ENCODE measurements at regions not wholly inside any gene's neighbourhood (a gene's known extent, or its start where the extent isn't known, plus 50 kb on each side); places are given as distances from the start of the nearest gene placed in this dataset.
"Not testable (repeated sequence)": the region's sequence is repeated elsewhere in the genome, so short reads cannot be mapped to it uniquely, and the experiment has no call there.

- not testable (repeated sequence) for DNase-seq (ENCODE audit: low read depth, low spot score)
Observed at GRCh38 chr1:149229813-149230212, 126.5 kb upstream of the NBPF9 start.

GRCh38 chr1:149234926-149235914 is 131.9 kb upstream of the NBPF9 start:
- not testable (repeated sequence) for DNase-seq (ENCODE audit: low read depth, low spot score)

DNA sequence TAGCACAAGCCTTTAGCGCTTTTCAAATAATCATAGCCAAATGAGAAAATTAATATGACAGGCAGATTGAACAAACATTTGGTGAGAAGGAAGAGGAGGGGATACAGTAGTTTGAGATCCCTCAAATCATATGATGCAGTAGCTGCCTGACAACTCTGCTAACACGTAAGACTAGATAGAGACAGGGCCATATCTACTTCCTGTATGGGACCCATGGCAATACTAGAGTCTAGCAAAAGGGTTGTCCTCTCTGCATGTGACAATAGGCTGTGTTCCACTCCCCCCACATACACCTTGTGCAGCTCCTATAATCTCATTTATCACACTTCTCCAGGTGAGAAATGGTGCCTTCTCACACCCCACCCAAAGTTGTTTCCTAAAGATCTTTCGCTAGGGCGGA is 134.2 kb upstream of the NBPF9 start:
- DNase-seq (ENCODE audit: low read depth, low spot score) = not testable (repeated sequence)

- not testable (repeated sequence) for DNase-seq (ENCODE audit: low read depth, low spot score)
Observed at GRCh38 chr1:149239897-149240508, 136.7 kb upstream of the NBPF9 start.

GRCh38 chr1:149240530-149240929 is 137.2 kb upstream of the NBPF9 start:
- DNase-seq (ENCODE audit: low read depth, low spot score) = not testable (repeated sequence)

GRCh38 chr1:149241272-149241671 is 137.9 kb upstream of the NBPF9 start:
- DNase-seq (ENCODE audit: low read depth, low spot score) = not testable (repeated sequence)

- DNase-seq (ENCODE audit: low read depth, low spot score) = not testable (repeated sequence)
Observed at GRCh38 chr1:149243572-149243971, 140.2 kb upstream of the NBPF9 start.

DNA sequence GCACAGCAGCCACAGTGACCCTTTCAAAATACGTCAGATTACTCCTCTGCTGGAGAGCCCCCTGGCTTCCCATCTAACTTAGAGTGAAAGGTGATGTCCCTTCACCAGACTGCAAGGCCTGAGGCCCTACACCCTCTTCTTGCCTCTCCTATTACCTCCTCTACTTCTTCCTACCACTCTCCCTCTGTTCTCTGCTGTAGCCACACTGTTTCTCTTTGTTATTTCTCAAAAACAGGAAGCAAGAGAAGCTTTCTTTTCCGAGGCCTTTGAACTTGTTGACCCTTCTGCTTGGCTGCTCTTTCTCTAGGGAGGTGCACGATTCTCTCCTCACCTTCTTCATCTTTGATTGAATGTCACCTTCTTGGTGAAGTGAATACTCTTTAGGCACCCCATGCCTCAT is 141.3 kb upstream of the NBPF9 start:
- DNase-seq (ENCODE audit: low read depth, low spot score) = not testable (repeated sequence)

- DNase-seq (ENCODE audit: low read depth, low spot score) = not testable (repeated sequence)
Observed at GRCh38 chr1:149246212-149246611, 142.9 kb upstream of the NBPF9 start.

- not testable (repeated sequence) for DNase-seq (ENCODE audit: low read depth, low spot score)
Observed at GRCh38 chr1:149248610-149249009, 145.3 kb upstream of the NBPF9 start.

DNA sequence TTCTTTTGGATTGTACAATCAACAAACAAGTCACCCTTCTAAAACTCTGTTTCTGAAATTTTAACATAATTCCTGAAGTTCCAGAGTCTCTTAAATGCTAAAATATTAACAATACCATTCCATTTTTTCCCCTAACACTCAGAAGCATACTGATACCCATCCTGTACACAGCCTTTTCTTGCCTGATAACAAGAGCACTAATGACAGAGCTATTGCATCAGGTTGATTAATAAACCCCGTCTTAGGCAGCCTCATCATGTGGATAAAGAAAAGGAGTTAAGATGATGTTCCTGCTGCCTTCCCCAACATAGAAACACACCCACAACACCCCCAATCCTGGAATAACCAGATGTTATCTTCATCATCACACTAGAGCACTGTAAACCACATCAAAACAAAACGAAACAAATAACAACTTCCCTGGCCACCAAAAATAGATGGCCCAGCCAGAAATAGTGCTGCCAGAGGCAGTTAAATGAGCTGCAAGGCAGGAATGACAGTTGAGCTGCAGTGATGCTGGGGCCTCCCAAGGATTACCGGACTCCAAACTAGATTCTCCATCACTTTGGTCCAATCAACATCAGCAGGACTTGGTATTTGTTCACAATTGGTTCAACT is 146.6 kb upstream of the NBPF9 start:
- DNase-seq (ENCODE audit: low read depth, low spot score) = not testable (repeated sequence)

GRCh38 chr1:149254894-149255847 is 151.8 kb upstream of the NBPF9 start:
- not testable (repeated sequence) for DNase-seq (ENCODE audit: low read depth, low spot score)

DNA sequence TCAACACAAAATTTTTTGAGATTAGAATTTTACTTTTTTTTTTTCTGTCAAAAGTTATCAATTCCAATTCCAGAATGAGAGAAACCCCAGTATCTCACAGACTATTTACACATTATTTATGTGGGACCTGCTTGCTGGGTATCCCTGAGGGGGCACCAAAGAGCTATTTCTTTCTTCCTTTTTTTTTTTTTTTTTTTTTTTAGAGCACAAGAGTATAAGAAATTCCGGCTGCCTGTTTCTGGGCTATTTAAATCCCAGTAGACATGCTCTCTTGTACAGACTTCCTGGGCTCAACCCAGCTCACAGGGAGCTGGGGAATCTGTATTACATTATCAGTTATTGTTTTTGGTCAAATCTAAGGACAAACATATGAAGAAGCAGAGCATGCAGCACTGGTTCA is 156.9 kb upstream of the NBPF9 start:
- DNase-seq (ENCODE audit: low read depth, low spot score) = not testable (repeated sequence)

DNA sequence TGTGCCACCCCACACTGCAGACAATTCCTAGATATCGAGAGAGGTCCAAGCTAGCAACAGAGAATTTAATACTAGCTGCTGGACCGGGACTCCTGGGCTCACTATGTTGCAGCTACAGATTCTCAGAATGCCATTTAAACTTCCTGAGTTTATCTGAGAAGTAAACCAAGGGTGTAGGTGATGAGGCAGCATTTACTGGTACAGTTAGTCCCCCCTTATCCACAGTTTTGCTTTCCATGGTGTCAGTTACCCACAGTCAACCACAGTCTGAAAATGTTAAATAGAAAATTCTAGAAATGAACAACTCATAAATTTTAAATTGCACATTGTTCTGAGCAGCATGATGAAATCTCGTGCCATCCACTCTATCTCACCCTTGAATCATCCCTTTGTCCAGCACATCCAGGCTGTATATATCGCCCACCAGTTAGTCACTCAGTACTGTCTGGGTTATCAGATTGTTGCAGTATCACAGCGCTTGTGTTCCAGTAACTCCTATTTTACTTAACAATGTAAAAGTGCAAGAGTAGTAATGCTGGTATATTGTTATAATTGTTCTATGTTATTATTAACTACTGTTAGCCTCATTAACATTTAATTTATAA is 157.5 kb upstream of the NBPF9 start:
- DNase-seq (ENCODE audit: low read depth, low spot score) = not testable (repeated sequence)

DNA sequence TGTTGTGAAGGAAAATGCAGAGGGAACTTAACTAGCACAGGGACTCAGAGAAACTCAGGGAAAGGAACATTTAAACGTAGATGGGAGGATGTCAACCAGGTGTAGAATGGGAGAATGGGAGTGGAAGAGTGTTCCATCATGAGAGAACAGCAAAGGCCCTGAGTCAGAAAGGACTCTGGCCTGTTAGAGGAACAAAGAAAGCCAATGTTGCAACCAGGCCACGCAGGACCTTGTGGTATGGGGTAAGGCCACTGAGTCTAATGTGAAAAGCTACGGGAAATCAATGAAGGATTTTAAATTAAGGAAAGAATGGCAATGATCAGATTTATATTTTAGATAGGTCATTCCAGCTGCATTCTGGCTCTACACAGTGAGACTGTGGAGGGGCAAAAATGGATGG is 163.9 kb upstream of the NBPF9 start:
- not testable (repeated sequence) for DNase-seq (ENCODE audit: low read depth, low spot score)

DNA sequence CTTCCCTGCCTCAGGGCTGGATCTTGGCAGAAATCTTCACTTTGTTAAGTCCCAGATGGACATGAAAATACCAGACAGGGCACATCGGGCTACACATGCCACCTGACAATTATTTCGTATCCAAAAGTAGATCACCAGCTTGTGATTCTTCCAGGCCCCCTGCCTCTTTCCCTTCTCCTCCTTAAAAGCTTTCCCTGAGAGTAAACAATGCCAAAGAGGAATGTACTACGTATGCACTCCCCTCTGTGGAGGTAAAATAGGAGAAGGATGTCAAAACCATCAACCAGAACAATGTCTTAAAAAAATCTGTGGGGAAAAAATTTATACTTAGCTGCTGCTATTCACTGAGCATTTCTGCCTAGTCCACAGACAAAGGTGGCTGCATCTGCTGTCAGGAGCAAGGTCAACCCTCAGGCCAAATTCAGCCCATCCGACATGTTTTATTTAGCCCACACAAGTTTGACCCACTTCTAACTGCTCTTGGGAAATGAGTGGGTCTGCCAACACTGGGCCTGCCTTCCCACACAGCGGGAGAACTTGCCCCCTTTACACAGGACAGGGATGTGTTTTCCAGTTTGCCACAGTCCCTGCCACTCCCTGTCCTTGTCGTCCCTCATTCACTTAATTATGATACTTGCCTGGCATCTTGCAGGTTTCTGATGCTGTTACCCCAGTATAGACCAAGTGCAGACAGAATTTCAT is 165.8 kb upstream of the NBPF9 start:
- DNase-seq (ENCODE audit: low read depth, low spot score) = not testable (repeated sequence)

DNA sequence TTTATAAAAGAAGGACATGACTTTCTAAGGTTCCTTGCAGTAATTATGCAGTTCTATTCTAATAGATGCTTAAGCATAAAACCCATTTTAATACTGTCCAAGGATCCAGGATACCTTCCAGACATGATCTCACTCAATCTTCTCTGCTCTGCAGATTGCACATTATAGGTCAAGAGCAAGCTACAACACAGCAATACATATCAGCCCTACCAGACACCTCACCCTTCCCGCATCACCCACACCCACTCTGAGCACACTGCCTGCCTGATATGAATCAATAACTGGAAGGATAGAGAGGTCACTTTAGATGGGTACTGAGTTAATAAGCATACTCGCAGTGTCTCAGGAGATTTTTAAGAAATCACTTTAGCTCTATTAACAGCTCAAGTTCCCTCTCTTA is 166.5 kb upstream of the NBPF9 start:
- DNase-seq (ENCODE audit: low read depth, low spot score) = not testable (repeated sequence)

- not testable (repeated sequence) for DNase-seq (ENCODE audit: low read depth, low spot score)
Observed at GRCh38 chr1:149274493-149274892, 171.1 kb upstream of the NBPF9 start.

- DNase-seq (ENCODE audit: low read depth, low spot score) = not testable (repeated sequence)
Observed at GRCh38 chr1:149275802-149276201, 172.5 kb upstream of the NBPF9 start.

DNA sequence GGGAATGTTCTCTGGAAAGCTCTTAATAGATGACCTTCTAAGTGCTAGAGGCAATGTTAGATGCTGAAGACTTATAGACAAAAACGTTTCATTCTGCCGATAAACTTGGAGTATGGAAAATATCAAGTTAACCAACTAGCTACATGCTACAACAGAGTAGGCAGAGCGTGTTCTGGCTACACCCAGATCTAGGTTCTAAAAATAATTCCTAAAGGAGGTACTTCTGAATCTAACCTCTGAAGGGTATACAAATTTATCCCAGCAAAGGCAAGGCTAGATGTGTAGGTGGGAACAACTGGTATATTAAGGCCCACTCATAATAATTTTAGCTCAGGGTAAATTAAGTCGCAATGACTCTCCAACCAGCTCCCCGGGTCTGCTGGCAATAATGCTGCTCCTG is 173.1 kb upstream of the NBPF9 start:
- DNase-seq (ENCODE audit: low read depth, low spot score) = not testable (repeated sequence)

Measured in brain pericyte (primary cell).